Suppressor macrophage treated with lipopolysaccharide for 4 hours (primary cell): ENCODE measurements at regions not wholly inside any gene's neighbourhood (a gene's known extent, or its start where the extent isn't known, plus 50 kb on each side); places are given as distances from the start of the nearest gene placed in this dataset.
"Not testable (repeated sequence)": the region's sequence is repeated elsewhere in the genome, so short reads cannot be mapped to it uniquely, and the experiment has no call there.

Source experiments
- DNase-seq: peaks from one replicate; pipeline ENCODE4 v3.0.0-alpha.2; 2020

- no peak for DNase-seq
Measured at GRCh38 chr5:173494446-173494845, 122.0 kb downstream of the BOD1 start.

GRCh38 chr5:173493846-173494245 is 122.6 kb downstream of the BOD1 start:
- DNase-seq: no peak

GRCh38 chr5:173493040-173493439 is 123.4 kb downstream of the BOD1 start:
- no peak for DNase-seq

GRCh38 chr5:173490681-173491080 is 125.8 kb downstream of the BOD1 start:
- DNase-seq: no peak

GRCh38 chr5:173488144-173488543 is 128.3 kb downstream of the BOD1 start:
- DNase-seq: no peak

- DNase-seq: no peak
Measured at GRCh38 chr5:173487300-173487699, 129.2 kb downstream of the BOD1 start.

- no peak for DNase-seq
Measured at GRCh38 chr5:173486355-173487225, 129.9 kb downstream of the BOD1 start.

- no peak for DNase-seq
Measured at GRCh38 chr5:173484569-173484968, 131.9 kb downstream of the BOD1 start.

GRCh38 chr5:173483599-173483998 is 132.9 kb downstream of the BOD1 start:
- not testable (repeated sequence) for DNase-seq

- DNase-seq: no peak
Measured at GRCh38 chr5:173483160-173483559, 133.3 kb downstream of the BOD1 start.

- DNase-seq: no peak
Measured at GRCh38 chr5:173481821-173482220, 134.6 kb downstream of the BOD1 start.

GRCh38 chr5:173480896-173481295 is 135.6 kb downstream of the BOD1 start:
- DNase-seq: no peak

- no peak for DNase-seq
Measured at GRCh38 chr5:173479711-173480110, 136.7 kb downstream of the BOD1 start.

GRCh38 chr5:173477345-173478040 is 139.0 kb downstream of the BOD1 start:
- no peak for DNase-seq

GRCh38 chr5:173475780-173476179 is 140.7 kb downstream of the BOD1 start:
- no peak for DNase-seq

GRCh38 chr5:173474881-173475287 is 141.6 kb downstream of the BOD1 start:
- no peak for DNase-seq

- no peak for DNase-seq
Measured at GRCh38 chr5:173473288-173473687, 143.2 kb downstream of the BOD1 start.

- no peak for DNase-seq
Measured at GRCh38 chr5:173472784-173473278, 143.6 kb downstream of the BOD1 start.

- DNase-seq: no peak
Measured at GRCh38 chr5:173472164-173472563, 143.9 kb upstream of the STC2 start.

- DNase-seq: no peak
Measured at GRCh38 chr5:173468821-173469251, 140.6 kb upstream of the STC2 start.

GRCh38 chr5:173466227-173466626 is 138.0 kb upstream of the STC2 start:
- DNase-seq: no peak

- DNase-seq: no peak
Measured at GRCh38 chr5:173464813-173465212, 136.6 kb upstream of the STC2 start.

GRCh38 chr5:173463207-173463606 is 135.0 kb upstream of the STC2 start:
- DNase-seq: no peak
